ENCODE measurements at regions not wholly inside any gene's neighbourhood (a gene's known extent, or its start where the extent isn't known, plus 50 kb on each side); places are given as distances from the start of the nearest gene placed in this dataset.

GRCh38 chr10:121076776-121077715 is 225.9 kb downstream of the WDR11 start:
- no peak for DNase-seq

DNA sequence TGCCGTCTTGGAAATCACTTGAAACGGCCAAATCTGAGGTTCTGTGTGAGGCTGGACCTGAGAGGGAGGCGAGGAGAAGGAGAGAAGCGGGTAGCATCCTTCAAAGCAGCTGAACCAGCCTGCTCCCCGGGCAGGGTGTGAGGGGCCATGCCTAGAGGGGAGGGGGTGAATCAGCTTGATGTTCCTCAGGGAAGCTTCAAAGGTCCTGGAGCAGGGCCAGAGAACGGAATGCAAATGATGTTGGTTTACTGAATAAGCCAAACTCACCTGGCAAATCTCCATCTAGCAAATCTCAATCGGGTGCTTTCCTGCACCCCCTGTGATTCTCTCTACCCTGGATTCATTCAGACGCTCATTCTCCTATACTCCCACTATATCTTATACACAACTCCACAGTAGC is 226.9 kb downstream of the WDR11 start:
- DNase-seq: no peak

GRCh38 chr10:121078672-121079102 is 227.5 kb downstream of the WDR11 start:
- DNase-seq: no peak

DNA sequence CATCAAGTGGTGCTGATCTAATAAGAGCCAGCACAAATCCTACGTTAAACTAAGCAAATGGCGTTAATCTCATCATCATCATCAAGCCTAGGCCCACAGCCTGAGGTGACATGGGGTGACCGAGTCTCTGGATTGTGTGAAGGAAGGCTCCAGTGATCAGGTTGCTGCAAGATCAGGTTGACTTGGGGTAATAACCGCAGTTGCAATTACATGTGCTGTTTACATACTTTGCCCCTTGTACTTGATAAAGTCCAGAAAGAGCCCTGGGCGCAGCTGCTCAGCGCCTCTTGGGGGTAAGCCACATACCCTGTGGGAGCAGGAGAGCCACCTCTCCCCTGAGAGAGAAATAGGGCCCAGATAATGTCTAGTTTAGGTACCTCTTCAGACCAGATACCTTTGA is 228.1 kb downstream of the WDR11 start:
- DNase-seq: no peak

DNA sequence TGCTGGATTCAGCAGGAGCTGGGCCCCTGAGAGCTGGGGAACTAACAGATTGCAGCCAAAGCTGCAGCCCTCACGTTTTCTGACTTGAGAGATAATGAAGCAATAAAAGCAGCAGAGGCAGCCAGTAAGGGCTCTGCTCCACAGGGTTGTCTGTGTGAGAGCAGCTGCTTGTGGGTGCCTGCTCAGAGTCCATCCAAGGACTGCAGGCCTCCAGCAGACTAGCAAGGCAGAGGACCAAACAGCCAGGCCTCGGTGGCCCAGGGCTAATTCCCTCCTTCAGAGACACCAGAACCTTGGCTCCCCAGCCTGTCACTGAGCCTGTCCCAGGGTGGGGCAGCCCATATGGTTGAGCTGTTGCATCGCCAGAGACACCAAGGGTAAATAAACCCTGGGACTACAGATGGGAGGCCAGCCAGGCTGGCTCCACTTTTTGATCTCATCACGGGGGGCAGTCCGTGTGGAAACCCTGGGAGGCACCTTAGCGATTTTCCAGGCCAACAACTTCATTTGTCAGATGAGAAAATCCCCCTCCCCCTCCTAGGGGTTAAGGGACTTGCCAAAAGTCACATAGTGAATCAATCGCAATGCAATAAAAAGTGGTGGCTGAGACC is 229.2 kb downstream of the WDR11 start:
- no peak for DNase-seq

DNA sequence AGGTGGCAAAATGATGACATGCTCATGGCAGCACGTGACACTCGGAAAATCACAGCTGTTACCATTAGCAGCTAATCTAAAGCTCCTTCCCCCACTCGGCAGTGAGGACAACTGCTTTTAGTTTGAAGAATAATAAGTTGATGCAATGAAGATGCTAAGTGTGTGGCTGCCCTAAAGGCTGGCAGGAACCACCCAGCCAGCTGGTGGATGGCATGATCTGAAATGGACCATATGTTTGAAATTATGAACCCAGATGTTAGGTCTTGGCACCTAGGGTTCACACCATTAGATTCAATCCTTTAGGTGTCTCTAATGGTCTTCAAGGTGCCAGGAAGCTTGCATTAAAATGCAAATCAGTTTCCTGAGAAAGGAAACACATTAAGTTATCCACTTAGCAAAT is 230.1 kb downstream of the WDR11 start:
- no peak for DNase-seq

- DNase-seq: no peak
These were observed 231.8 kb downstream of the WDR11 start for GRCh38 chr10:121082984-121083383.

DNA sequence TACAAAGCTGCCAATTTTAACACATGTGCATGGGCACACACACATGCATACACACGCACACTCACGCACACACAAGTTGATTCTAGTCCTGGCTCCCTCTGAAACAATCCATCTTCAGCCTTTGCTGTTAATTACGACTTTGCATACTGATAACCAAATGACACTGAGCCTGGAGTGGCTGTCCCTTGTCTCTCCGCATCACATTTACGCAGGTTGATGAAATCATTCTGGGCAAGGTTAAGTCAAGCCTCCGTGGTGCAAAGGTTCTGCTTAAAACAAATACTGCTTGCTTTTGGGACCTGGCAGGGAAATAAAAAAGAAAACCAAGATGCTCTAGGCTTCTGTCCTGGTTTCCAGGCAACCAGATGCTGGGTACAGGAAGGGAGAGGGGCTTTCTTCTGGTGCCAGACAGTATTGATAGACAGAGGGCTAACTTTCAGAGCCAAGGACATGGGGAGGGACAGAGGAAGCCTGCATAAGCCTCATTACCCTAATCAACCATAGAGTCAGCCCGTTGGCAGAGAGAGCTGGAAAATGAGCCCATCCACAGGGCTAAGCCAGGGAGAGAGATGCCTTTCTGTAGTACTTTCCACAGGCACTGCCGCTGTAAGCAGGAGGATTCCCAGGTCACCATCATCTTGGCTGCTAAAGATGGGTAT is 233.0 kb downstream of the WDR11 start:
- no peak for DNase-seq

DNA sequence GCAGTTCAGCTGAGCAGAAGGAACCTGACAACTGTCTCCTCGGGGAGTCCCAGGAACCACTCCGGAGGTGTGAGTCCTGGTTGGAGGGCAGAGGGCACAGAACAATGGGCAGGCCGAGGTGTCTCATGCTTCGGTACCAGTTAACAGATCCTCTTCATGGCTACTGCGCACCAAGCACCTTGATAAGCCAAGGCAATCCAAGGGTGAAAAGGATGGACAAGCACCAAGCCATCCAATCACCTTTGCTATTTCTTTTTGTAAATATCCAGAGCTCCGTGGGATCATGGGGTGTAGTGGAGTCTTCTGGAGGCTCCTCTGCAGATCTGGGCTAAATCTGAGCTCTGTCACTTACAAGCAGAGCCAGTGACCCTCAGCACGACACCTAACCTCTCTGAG is 233.5 kb downstream of the WDR11 start:
- no peak for DNase-seq

DNA sequence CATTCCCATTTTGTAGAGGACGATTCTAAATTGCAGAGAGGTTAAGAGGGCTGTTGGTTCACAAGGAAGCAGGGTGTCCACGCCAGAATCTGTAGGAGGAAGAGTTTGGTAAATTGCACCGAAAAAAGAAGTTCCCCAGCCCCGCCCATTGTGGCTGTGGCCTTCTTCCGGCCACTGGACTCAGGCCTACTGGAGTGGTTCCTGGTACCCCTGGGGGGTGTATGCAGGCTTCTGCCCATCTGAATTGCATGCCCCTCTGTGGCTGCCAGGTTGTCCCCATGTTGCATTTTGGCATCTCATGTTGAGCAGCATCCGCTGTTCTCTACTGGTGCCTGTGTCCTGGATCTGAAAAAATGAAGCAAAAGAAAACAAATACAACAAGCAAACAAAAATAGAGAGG is 234.2 kb downstream of the WDR11 start:
- no peak for DNase-seq

DNA sequence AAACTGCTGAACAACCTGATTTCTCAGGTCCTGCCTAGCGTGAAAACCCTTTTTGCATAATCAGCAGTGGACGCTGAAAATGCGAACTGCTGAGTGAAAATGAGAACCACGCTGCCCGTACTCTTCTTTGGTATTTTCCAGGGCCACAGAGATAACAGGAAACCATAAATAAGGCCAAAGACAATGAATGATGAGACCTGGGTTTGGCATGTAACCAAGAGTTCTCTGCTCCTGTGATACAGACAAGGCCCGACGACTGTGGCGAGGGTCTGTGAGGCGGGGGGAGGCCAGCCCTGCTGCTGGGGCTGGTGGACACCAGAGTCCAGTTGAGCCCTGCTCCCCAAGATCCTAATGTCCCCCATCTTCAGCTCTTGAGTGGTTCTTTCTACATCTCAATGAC is 236.0 kb downstream of the WDR11 start:
- DNase-seq: no peak

DNA sequence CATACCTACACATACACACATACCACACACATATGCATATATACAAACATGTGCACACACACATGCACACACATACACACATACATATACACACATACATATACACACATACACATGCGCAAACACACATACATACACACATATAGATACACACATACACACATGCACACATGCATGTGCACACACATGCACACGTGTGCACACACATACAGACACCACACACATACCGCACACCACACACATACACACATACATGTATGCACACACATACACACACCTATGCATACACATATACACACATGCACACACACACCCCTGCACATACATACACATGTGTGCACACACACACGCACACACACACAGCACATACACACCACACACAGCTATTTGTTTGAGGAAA is 236.5 kb downstream of the WDR11 start:
- DNase-seq: no peak

DNA sequence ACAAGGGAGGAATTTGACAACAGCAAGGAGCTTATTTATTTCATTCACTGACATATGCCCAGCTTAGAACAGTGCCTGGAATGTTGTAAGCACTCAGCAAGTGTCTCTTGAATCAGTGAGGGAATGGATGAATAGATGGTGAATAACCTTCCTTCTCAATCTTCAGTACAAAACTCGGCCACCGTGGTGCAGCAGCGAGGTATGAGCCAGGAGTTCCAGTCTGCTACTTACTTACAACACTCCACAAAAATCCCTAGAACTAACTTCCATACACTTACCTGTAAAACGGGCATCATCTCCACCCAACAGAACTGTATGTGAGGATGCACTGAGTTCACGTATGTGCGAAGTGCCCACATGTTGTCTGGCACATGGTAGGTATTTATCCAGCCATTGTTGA is 237.4 kb downstream of the WDR11 start:
- DNase-seq: no peak

- no peak for DNase-seq
These were observed 238.3 kb downstream of the WDR11 start for GRCh38 chr10:121089434-121089833.

DNA sequence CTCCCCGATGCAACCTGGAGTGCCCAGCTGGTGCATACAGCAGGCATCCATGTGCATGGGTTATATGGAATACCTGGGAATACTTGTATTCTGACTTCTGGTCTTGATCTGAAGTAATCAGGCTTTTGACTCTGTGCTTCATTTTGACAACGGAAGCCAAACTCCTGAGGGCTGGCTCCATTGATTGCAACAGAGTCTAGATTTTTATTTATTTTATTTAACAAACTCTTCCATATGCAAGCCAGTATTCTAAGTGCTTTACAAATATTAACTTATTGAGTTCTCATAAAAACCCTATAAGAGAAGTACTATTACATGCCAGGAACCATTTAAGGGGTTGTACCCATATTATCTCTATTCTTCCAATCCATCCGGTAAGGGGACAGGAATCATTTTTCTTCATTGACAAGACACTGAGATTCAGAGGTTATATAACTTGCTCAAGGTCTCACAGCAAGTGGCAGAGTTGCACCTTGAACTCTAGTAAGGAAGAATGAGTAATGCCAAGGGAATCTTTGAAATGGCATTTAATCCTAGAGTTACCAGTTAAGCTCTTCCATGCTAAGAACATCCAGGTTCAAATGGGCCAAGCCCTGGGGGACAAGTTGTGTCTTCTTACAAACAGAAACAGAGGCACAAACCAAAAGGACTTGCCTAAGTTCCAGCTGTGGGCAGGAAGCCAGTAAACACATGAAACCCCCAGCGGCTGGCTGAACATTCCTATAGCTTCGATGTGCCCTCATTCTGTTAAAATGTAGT is 241.0 kb downstream of the WDR11 start:
- DNase-seq: no peak

GRCh38 chr10:121092720-121093095 is 241.5 kb downstream of the WDR11 start:
- no peak for DNase-seq

DNA sequence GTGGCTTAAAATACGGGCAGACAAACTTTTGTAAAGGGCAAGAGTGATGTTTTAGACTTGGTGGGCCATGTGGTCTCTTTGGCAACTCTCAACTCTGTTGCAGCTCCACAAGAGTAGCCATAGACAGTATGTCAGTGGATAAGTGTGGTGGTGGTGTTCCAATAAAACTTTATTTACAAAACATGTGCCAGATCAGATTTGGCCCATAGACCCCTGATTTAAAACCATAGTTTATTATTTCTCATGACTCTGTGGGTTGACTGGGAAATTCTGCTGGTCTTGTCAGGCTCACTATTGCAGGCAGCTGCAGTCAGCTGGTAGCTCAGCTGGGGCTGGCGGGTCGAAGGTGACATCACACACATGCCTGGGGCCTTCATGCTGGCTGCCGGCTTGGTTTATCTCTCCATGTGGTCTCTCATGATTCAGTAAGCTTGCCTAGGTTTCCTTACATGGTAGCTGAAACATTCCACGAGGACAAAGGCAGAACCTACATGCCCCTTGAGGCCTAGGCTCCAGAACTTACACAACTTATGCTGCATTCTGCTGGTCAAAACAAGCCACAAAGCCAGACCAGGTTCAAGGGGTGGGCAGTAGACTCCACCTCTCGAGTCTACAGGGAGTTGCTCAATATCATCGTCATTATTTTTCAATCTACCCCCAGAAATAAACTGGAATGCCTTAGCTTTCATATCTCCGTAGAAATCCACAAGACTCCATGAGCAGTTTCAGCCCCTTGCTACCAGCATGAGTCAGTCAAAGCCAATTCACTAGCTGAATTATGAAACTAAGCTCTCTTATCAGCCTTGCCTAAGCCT is 245.7 kb downstream of the WDR11 start:
- DNase-seq: no peak

- no peak for DNase-seq
These were observed 247.0 kb downstream of the WDR11 start for GRCh38 chr10:121098211-121098610.

GRCh38 chr10:121098751-121099150 is 247.6 kb downstream of the WDR11 start:
- DNase-seq: no peak

DNA sequence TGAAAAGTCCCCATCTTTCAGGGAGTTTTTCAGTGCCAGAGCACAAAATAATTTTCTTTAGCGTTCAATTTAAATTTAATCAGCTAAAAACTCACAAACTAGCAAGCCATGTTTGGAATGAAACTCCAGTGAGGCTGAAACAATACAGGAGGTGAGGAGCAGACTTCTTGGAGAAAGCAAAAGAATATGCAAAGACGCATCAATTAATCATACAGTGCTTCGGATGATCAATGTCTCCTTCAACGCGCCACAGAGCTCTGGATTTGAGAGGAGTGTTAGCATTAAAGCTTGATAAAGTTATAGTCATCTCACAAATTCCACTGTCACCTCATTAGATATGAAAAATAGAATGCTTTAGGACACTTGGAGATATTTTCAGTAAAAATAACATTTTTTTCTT is 248.0 kb downstream of the WDR11 start:
- no peak for DNase-seq

DNA sequence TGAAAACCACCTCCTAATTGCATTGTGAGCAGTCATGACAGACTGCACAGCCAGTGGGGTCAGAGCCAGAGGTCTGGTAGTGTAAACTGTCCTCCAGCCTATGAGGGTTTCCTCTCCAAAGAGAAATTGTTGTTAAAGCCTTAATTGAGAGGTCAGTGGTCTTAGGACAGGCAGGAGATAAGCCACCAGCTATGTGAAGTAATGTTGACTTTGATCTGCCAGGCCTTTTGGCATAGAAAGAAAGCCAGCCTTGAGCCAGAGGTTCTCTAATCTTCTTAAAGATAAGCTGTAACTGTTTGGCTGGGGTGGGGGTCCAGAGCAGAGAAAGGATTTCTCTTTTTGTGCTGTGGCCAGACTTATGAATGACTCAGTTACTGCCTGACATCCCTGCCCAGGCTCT is 248.4 kb downstream of the WDR11 start:
- no peak for DNase-seq

- no peak for DNase-seq
These were observed 250.4 kb downstream of the WDR11 start for GRCh38 chr10:121101561-121101960.

Measured in NCI-H2029 treated with DMSO at 0.1 percent for 48 hours (cell line).